Posterior cingulate gyrus (tissue), 11 donors: ENCODE measurements at regions not wholly inside any gene's neighbourhood (a gene's known extent, or its start where the extent isn't known, plus 50 kb on each side); places are given as distances from the start of the nearest gene placed in this dataset.
"Not testable (repeated sequence)": the region's sequence is repeated elsewhere in the genome, so short reads cannot be mapped to it uniquely, and the experiment has no call there.

Experiments
- DNase-seq, 10 donors: peaks; one replicate each; pipeline versions ENCODE4 v3.0.0 to v3.0.0-alpha.2; 2020 to 2021; ENCODE audit warnings: mixed read lengths in 3 of 10
- intact Hi-C: fragments of 100-400 bp; cut with DNase I; formaldehyde crosslinking; loops from one replicate; pipeline ENCODE4 v1.15.1; 2023

DNA sequence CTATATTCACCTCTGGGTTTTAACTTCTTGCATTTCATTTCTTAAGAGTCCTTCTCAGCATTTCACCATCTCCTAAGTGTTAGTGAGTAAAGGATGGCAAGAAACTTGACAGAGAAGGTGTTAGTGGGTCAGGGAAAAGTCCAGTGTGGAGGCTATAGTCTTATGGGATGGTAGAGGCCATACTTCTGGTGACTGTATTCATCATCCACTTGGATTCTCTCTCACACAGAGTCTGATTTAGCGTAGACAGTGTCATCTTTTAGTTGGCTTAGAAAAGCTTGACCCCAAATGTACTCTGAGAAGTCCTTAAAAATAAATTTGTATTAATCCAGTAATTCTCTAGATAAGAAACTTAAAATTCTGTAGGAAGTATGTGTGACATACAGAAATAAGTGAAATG, 232.4 kb upstream of the FBXO33 start:
- intact Hi-C loops, result no loop called here
- DNase-seq, result no peak

DNA sequence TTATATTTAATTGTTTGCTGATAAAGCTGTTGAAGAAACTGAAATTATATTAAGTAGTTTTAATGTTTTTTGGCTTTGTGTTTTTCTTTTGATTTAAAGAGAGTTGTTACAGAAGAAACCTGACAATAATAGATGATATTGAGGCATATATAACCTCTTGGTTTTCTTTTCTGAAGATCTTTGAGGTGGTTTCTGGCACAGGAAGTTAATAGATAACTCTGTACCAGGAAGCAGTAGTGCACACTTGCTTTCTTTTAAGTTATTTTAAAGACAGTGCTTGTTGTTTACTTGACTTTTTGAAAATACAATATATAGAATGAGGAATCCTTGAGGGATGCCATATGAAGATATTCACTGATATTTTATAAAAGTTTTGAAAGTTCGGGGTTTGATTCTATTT, 209.0 kb upstream of the FBXO33 start:
- intact Hi-C loops, result no loop called here
- DNase-seq, result no peak

DNA sequence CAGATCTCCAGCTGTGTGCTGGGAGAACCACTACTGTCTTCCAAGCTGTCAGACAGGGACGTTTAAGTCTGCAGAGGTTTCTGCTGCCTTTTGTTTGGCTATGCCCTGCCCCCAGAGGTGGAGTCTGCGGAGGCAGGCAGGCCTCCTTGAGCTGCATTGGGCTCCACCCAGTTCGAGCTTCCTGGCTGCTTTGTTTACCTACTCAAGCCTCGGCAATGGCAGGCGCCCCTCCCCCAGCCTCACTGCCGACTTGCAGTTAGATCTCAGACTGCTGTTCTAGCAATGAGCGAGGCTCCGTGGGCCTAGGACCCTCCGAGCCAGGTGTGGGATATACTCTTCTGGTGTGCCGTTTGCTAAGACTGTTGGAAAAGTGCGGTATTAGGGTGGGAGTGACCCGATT, 206.8 kb upstream of the FBXO33 start:
- DNase-seq, result peak in 1 of 10 donors; percentile 65
- intact Hi-C loops, result not testable (repeated sequence)

DNA sequence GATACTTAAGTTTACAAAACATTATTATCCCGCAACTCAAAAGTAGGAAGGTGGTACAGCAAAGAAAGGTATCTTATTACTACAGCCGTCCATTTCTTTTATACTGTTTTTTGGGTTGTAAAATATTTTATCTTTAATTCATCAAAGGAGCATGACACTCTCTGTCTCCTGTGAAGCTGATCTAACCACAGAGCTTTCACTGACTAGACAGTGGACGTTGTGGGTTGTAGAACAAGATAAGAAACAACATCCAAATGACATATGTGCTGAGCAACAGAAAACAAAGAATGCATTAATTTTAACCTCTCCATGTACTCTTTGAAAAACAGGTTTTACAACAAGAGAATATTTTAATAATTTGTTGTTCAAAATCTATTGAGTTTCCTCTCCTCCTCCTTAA, 195.9 kb upstream of the FBXO33 start:
- intact Hi-C loops, result no loop called here
- DNase-seq, result no peak

DNA sequence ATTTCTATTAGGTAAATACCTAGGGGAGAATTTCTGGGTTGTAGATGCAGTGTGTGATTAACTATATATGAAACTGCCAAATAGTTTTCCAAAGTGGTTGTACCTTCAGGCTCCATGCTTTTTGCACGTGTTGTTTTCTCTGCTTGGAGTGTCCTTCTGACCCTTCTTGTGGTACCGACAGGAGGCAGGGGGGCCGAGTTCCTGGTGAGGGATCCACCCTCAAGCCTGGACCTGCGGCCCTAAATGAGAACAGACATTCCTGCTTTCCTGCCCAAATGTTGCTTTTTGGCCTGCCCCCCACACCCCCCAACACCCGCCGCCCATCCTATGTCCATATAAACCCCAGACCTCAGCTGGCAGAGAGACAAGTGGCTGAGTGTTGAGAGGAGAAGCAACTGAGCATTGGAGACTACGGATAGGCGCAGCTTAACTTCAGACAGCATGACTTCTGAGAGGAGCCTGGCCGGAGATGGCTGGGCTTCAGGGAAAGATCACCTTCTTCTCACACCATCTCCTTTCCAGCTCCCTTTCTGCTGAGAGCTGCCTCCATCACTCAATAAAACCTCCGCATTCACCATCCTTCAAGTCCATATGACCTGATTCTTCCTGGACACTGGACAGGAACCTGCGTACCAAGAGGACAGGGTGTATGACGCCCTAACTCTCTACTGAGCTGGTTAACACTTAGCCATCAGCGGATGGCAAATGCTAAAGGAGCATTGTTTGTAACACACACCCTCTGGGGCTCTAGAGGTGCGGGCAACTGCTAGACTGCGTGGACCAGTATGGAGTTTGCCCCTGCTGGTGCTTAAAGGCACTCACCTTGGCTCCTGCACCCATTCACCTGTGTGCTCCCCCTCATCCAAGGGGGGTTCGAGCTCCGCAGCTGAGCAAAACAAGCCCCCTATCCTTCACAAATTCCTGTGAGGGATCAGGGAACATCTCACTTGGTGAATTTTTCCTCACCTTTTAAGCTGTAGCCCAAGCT, 194.7 kb upstream of the FBXO33 start:
- intact Hi-C loops, result no loop called here

DNA sequence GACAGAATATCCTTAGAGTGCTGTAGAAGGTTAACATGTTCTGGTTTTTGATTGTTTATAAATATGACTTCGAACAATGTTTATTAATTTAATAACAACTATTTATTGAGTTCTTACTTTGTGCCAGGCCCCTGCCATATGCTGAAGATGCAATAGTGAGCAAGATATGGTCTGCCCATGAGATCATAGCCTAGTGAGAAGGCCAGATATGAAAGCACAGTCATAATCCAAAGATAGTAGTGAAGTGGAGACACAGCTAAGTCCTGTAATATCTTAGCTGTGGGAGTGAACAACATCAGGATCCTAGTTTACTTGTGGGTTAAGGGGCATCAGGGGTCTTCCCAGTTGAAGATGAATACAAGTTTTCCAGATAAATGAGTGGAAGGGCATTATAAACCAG, 189.4 kb upstream of the FBXO33 start:
- intact Hi-C loops, result no loop called here
- DNase-seq, result no peak

More for the DNA sequence above, 194.7 kb upstream of the FBXO33 start:
- peak in 1 of 10 donors; percentile 67 for DNase-seq

DNA sequence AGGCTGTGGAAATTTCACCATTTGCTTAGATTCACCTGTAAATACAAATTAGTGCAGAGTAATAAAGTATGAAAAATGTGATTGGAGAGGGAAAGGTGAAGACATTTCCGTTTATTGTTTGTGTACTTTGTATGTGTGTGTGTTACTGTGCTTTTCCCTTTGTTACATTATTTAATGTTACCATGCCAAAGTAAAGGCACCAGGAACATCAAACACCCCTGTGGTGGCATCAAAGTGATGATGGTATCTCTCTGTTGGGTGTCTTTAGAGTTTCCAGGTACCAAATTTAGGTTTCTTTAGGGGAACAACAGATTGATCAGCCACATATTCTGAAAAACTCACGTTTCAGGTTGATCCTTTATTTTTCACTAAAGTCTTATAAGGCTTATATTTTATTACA, 189.0 kb upstream of the FBXO33 start:
- intact Hi-C loops, result no loop called here
- no peak for DNase-seq

DNA sequence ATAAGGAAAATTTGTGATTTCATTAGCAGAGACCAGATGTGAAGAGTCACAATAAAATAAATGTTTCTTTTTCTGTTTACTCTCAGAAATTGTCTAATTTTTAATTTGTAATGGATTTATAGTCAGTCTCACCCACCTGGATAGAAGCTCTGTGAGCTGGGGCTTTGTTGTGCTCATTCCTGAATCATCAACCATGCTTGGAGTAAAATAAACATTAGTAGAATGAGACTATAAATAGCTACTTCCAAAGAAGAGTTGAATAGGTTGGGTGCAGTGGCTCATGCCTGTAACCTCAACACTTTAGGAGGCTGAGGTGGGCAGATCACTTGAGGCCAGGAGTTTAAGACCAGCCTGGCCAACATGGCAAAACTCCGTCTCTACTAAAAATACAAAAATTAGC, 185.3 kb upstream of the FBXO33 start:
- intact Hi-C loops, result no loop called here
- DNase-seq, result no peak

DNA sequence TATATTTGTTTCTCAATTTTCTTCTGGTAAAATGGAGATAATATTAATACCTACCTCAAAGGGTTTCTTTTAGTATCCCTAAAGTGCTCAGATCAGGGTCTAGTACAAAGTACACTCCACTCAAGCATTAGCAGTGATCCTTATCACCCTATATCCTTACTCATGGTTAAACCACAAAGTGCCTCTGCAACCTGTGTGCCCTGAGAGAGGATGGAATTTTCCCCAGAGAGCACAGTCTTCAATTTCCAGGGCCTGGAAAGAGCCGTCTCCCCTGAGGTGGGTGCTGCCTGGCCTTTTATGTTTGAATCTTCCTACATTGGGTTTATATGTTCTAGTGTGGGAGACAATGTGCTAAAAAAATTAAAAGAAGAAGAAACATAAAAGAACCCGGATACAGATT, 183.1 kb upstream of the FBXO33 start:
- intact Hi-C loops, result no loop called here
- DNase-seq, result no peak

DNA sequence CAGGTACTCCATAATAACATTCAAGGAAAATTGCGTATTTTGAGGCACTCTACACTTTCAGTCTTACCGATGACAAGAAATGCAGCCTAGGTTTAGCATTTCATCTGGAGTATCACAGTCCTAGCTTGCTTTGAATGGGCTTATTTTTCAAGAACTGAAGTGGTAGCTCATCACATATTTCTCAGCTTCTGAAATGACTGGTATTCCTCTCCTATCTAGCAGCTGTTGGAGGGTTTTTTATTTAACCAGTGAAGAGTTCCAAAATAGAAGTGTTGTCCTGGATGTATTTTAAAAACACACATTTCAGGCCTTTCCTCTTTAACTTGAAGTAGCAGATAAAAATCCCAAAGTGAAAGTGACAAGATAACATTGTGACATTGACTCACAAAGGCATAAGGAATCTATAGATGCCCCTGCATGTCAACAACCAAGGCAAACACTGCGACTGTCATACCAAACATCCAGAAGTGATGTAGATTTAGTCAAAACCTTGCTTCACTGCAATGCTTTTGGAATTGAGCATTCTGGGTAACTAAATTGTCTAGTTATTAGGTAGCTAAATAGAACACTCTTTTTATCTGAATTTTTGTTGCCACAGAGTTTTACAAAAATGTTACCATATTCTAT, 182.2 kb upstream of the FBXO33 start:
- intact Hi-C loops, result no loop called here
- no peak for DNase-seq

DNA sequence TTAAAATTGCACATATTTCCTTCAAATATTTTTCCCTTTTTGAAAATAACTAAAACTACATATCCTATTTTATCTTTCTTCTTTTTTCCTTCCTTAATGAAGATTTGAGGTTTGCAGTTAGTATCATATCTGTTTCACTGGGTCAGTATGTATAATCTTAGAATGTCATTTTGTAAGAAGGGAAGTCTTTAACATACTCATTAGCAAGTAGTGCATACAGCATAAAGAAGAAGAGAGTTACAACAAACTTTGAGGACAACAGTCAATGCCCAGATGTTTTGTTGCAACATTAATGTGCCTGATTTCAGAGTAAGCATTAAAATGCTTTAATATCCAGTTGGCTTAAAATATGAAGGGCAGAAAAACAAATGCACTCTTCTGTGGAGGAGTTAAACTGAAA, 176.9 kb upstream of the FBXO33 start:
- intact Hi-C loops, result no loop called here
- DNase-seq, result no peak

DNA sequence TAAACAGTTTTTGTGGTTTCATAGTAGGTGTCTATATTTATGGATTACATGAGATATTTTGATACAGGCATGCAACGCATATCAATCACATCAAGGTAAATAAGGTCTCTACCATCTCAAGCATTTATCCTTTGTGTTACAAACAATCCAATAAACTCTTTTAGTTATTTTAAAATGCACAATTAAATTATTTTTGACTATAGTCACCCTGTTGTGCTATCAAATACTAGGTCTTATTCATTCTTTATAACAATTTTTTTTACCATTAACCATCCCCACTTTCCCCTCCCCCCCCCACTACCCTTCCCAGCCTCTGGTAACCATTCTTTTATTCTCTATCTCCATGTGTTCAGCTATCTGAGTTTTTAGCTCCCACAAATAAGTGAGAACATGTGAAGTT, 175.7 kb upstream of the FBXO33 start:
- no peak for DNase-seq
- intact Hi-C loops, result no loop called here

DNA sequence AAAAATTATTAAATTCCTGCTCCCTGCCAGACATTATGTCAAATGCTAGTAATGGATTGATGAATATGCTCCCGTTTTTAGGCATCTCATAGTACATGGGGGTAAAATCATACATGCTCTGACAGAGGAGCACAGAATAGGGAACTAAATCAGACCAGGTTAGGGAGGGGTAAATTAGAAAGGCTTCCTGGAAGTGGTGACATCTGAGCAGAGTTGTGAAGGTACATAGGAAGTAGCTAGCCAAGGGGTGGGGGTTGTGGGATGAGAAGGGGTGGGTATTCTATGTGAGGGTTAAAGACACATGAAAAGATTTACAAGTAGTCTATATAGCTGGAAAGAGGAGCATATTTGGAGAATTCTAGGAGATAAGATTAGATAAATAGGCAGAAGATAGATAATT, 171.7 kb upstream of the FBXO33 start:
- no peak for DNase-seq
- intact Hi-C loops, result no loop called here

DNA sequence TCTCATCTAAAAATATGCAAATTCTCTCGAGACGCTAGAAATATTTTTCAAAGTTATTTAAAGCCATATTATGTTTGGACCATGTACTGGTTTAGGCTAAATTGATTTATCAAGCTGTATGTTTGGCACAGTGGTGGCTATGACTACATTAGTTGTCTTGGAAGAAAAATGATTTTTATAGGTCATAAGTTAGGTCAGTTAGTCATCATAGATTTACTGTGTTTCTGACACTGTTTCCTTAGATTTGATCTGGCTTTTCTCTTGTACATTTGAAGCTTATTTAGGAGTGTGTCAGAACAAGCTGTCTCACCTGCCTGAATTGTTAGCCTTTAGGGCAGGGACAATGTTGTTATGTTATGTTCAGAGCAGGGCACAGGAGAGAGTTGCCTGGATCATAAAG, 161.1 kb upstream of the FBXO33 start:
- DNase-seq, result no peak
- intact Hi-C loops, result no loop called here

DNA sequence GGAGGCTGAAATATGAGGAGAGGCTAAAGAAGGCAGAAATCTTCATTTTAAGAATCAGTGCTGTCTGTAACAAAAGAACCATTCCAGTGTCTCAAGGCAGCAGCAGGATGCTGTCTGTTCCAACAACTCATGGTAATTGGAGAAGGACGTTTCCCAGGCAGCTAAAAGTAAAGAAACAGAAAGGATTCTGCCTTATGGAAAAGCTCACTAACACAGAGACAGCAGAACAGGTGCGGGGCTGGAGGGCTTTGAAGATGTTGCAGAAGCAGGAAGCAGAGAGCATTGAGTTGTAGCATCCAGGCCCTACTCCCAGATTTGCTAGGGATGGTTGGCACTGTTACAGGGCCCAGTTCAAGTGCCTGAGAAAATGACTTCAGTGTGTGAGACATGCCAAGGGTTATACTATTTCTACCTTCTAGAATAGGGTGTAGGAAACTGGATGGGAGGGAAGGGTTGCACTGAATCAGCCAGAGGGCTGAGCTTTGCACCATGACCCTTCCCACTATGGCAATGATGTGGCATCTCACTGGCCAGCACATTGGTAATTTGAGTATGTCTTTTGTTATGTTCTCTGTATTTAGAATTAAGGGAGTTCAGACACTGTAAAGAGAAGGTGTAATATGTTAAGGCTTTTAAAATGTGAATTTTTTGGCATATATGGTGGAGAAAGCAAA, 160.0 kb upstream of the FBXO33 start:
- no peak for DNase-seq
- intact Hi-C loops, result no loop called here

DNA sequence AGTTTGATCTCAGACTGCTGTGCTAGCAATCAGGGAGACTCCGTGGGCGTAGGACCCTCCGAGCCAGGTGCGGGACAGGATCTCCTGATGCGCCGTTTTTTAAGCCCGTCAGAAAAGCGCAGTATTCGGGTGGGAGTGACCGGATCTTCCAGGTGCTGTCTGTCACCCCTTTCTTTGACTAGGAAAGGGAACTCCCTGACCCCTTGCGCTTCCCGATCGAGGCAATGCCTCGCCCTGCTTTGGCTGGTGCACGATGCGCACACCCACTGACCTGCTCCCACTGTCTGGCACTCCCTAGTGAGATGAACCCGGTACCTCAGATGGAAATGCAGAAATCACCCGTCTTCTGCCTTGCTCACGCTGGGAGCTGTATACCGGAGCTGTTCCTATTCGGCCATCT, 157.6 kb upstream of the FBXO33 start:
- intact Hi-C loops, result not testable (repeated sequence)
- peak in 1 of 10 donors; percentile 67 for DNase-seq

DNA sequence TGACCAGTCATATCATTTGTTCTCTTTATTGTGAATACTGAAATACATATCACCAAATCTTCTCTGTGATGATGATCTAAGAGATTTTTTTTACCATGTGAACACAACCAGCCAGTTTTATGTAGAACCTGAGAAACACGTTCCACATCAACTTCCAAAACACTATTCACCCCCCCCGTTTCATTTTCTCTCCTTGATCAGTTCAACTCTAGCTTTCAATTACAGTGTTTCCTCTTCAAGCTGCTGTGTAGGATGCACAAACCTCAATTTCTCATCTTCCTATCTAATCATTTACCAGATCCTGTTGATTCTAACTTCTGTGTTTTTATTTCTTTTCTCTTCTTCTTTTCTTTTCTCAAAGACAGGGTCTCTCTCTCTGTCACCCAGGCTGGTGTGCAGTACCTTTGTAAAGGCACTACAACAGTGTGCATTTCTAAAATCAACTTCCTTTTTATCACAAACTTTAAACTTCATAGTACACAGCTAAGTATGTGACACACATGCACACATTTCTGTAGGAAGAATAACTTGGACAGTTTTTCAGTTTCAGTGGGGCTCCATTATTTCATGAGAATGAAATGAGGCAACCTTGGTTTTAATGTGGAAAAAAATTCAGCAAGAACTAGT, 149.9 kb upstream of the FBXO33 start:
- no peak for DNase-seq
- intact Hi-C loops, result no loop called here

DNA sequence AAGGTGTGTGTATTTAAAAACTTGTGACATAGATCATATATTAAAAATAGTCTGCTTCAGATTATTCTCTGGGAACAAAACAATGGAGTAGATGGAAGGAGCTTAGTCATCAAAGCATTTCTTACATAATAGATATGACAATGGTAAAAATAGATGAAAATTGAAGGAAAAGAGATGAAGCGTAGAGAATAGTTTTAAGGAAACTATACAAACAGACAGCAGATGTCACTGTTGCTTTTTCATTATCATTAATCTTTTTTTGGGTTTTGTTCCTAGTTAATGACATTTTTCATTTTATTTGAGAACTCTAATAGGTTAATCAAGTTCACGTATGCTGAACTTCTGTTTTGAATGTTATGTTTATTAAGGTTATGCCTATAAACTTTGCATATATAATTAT, 149.2 kb upstream of the FBXO33 start:
- no peak for DNase-seq

DNA sequence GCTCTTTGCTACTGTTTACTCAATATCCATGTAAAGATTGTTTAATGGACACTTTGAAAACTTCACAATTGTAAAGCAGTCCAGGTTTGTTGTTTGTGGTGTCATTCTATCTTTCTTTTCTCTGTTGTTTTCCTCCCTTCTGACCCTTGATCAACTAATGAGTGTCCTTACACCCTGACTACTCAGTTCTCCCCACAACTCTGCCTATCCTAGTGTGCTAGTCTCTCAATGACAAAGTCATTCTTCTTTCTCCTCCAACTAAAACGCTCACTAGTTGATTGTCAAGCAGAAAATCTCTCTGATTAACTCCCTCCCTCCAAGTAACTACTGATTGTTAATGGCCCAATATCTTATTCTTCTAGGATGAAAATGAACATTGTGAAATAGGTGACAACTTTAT, 148.5 kb upstream of the FBXO33 start:
- intact Hi-C loops, result no loop called here
- DNase-seq, result no peak

More for the DNA sequence above, 149.2 kb upstream of the FBXO33 start:
- intact Hi-C loops, result no loop called here

DNA sequence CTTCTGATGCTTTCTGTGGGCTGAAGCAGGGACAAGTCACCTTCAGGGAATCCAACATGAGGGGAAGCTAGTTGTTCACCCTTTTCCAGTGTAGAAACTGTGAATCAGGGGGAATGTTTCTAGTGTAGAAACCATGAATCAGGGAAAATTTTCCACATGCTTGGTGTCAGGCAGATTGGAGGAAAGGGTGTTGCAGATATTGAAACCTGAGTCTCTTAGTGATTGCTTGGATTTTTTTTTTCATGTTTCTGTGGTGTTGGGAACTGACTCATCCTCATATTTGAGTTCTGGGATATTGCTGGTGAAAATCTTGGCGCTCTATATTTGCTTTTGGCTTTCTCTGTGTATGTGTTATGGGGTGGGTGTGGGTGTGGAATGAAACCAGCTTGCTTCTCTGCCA, 144.5 kb upstream of the FBXO33 start:
- intact Hi-C loops, result no loop called here
- DNase-seq, result no peak

DNA sequence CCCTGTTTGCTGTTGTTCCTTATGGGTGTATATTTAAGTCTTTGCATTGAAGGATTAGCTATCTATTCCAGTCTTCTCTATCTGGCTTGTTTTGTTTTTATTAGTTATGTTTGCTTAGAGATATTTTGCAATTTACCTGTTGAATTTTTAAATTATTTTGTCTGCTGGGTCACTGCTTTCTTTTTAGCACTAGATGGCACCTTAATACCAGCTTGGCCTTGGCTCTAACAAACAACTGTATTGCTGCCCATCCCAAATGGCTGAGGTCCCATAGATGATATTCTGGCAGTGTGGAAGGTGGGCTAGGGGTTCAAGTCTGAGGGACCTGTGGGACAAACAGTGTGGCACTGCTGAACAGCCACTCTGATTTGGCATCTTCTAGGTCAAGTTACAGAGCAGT, 144.0 kb upstream of the FBXO33 start:
- DNase-seq, result no peak
- intact Hi-C loops, result no loop called here
